CD4-positive, alpha-beta memory T cell (primary cell): ENCODE measurements at regions not wholly inside any gene's neighbourhood (a gene's known extent, or its start where the extent isn't known, plus 50 kb on each side); places are given as distances from the start of the nearest gene placed in this dataset.

Experiments used
- CTCF ChIA-PET: fragments of 350-600 bp; sonication (Branson Sonifier 250); formaldehyde crosslinking; loops from one replicate; lab custom pipeline; 2021; ENCODE audit warnings: inconsistent platforms; ENCODE audit not compliant: partially characterized antibody; lab: Charles Lee
- POLR2A ChIA-PET: fragments of 350-600 bp; sonication (Branson Sonifier 250); formaldehyde crosslinking; loops from one replicate; lab custom pipeline; 2021; ENCODE audit not compliant: partially characterized antibody; lab: Charles Lee
- DNase-seq, 5 donors: peaks; one replicate each; pipeline versions ENCODE4 v3.0.0 to v3.0.0-alpha.2; 2020 to 2022; ENCODE audit warnings: mixed read lengths in 1 of 5
- H3K27ac ChIP-seq: one replicate; pipeline ENCODE4 v1.7.0; 2013; ENCODE audit warnings: low read depth, low read length
- H3K27me3 ChIP-seq: 2 replicates; pipeline ENCODE4 v1.7.0; 2013; ENCODE audit warnings: mild to moderate bottlenecking, low read length, moderate library complexity; ENCODE audit not compliant: insufficient read depth
- H3K36me3 ChIP-seq: 2 replicates; pipeline ENCODE4 v1.7.0; 2013; ENCODE audit warnings: mild to moderate bottlenecking, low read length, moderate library complexity; ENCODE audit not compliant: insufficient read depth
- H3K4me1 ChIP-seq: 2 replicates; pipeline ENCODE4 v1.7.0; 2013; ENCODE audit warnings: mild to moderate bottlenecking, low read length, moderate library complexity; ENCODE audit not compliant: insufficient read depth
- H3K4me3 ChIP-seq, 2 donors: one replicate each; pipeline ENCODE4 v1.7.0; 2013; ENCODE audit warnings: low read length in 2 of 2, mild to moderate bottlenecking in 1 of 2
- H3K9me3 ChIP-seq, 2 donors: one replicate each; pipeline ENCODE4 v1.7.0; 2013; ENCODE audit warnings: low read length in 2 of 2, control low read depth in 1 of 2; ENCODE audit not compliant: control insufficient read depth in 1 of 2
- H3K27ac Mint-ChIP-seq, 7 donors: one replicate each; pipeline ENCODE4 v1.8.0; 2020 to 2021; ENCODE audit warnings: mixed read lengths in 7 of 7, mild to moderate bottlenecking in 6 of 7, inconsistent platforms in 3 of 7, moderate library complexity in 3 of 7
- H3K27me3 Mint-ChIP-seq, 2 donors: one replicate each; pipeline ENCODE4 v1.8.0; 2020 to 2021; ENCODE audit warnings: mixed read lengths in 2 of 2
- H3K36me3 Mint-ChIP-seq, 2 donors: one replicate each; pipeline ENCODE4 v1.8.0; 2020 to 2021; ENCODE audit warnings: mixed read lengths in 2 of 2, inconsistent platforms in 1 of 2, mild to moderate bottlenecking in 1 of 2
- H3K4me1 Mint-ChIP-seq, 4 donors: one replicate each; pipeline ENCODE4 v1.8.0; 2020 to 2021; ENCODE audit warnings: mixed read lengths in 4 of 4, mild to moderate bottlenecking in 1 of 4
- H3K4me3 Mint-ChIP-seq, 8 donors: one replicate each; pipeline ENCODE4 v1.8.0; 2020 to 2021; ENCODE audit warnings: mixed read lengths in 8 of 8, mild to moderate bottlenecking in 7 of 8, moderate library complexity in 6 of 8, inconsistent platforms in 3 of 8
- H3K9me3 Mint-ChIP-seq, 8 donors: one replicate each; pipeline ENCODE4 v1.8.0; 2020 to 2021; ENCODE audit warnings: mixed read lengths in 8 of 8, mild to moderate bottlenecking in 5 of 8, inconsistent platforms in 3 of 8, moderate library complexity in 1 of 8
- intact Hi-C: fragments of 100-400 bp; cut with micrococcal nuclease; formaldehyde crosslinking; loops from one replicate; pipeline ENCODE4 v1.15.1; 2023

DNA sequence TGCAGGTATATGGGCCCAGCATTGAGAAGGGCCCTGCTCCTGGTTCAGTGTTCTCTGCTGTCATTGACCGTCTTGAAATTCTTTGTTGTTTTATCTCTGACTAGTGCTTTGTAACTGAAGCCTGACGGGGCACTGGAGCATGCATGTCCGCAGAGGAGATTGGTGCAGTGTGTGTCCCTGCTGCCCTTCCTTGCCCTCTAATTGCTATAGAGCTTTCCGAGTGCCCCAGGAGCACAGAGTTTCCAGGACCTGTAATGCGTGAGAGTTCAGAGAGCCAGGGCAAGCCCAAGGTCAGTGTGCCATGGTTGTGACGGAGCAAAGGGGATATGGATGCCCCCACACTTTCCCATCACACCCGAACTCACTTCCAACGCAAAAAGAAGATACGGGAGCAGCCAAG lies 174.3 kb upstream of the UBE3A start:
- intact Hi-C loops = no loop called here
- Histone ChIP-seq H3K27me3 (no peaks in the 10 kb centered on the region), H3K36me3 (no peaks in the 10 kb centered on the region), H3K27ac (no peak overlapping the region), H3K4me1 (no peaks in the 10 kb centered on the region), H3K9me3 (no peaks in the 10 kb centered on the region), H3K4me3 (no peak overlapping the region)
- CTCF ChIA-PET = no interaction called here
- DNase-seq = no peak
- Mint-ChIP-seq H3K4me1 (no peaks in the 10 kb centered on the region), H3K36me3 (no peaks in the 10 kb centered on the region), H3K27me3 (no peaks in the 10 kb centered on the region), H3K9me3 (peaks cover 0 to 4% (median 0%) of the 10 kb centered on the region in 8 donors), H3K4me3 (no peak overlapping the region), H3K27ac (no peak overlapping the region)
- POLR2A ChIA-PET = no interaction called here

GRCh38 chr15:25611603-25612002 lies 172.8 kb upstream of the UBE3A start:
- Mint-ChIP-seq H3K4me1 (no peaks in the 10 kb centered on the region), H3K9me3 (peaks cover 0 to 4% (median 0%) of the 10 kb centered on the region in 8 donors), H3K27me3 (peaks cover 0 to 1% of the 10 kb centered on the region in 2 donors), H3K36me3 (no peaks in the 10 kb centered on the region), H3K27ac (no peak overlapping the region), H3K4me3 (no peak overlapping the region)
- H3K4me1 ChIP-seq = no peaks in the 10 kb centered on the region
- no peaks in the 10 kb centered on the region for H3K27me3 ChIP-seq
- CTCF ChIA-PET = no interaction called here
- DNase-seq = no peak
- H3K36me3 ChIP-seq = no peaks in the 10 kb centered on the region
- no peak overlapping the region for H3K4me3 ChIP-seq
- H3K9me3 ChIP-seq = no peaks in the 10 kb centered on the region
- POLR2A ChIA-PET = no interaction called here
- no peak overlapping the region for H3K27ac ChIP-seq
- intact Hi-C loops = no loop called here

- no peak for DNase-seq
Measured at GRCh38 chr15:25609371-25609770, 170.5 kb upstream of the UBE3A start.

DNA sequence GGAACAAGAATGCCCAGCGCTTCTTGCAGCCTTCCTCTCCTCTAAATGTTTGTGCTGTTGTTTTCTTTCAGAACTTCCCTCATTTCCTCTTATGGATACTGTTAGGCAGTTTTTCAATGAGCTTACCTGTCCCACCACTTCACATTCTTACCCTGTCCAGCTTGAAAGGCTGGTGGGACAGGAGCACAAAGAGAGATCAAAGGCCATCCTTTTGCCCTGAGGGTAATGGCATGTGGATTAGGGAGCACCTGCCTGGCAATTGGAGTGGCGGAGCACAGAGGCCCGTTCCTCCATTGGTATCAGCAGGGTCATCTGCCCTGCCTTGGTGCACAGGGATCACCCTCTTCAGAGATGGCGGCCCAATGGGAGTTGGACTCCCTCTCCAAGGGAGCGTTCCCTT lies 170.1 kb upstream of the UBE3A start:
- Histone ChIP-seq H3K4me3 (no peak overlapping the region), H3K27me3 (no peaks in the 10 kb centered on the region), H3K36me3 (no peaks in the 10 kb centered on the region), H3K4me1 (no peaks in the 10 kb centered on the region), H3K9me3 (no peaks in the 10 kb centered on the region), H3K27ac (no peak overlapping the region)
- Mint-ChIP-seq H3K27me3 (peaks cover 0 to 1% of the 10 kb centered on the region in 2 donors), H3K4me3 (no peak overlapping the region), H3K36me3 (no peaks in the 10 kb centered on the region), H3K9me3 (peaks cover 0 to 10% (median under 1%) of the 10 kb centered on the region in 8 donors), H3K4me1 (no peaks in the 10 kb centered on the region), H3K27ac (no peak overlapping the region)
- intact Hi-C loops = no loop called here
- POLR2A ChIA-PET = no interaction called here
- CTCF ChIA-PET = no interaction called here
- no peak for DNase-seq

More at GRCh38 chr15:25609371-25609770, 170.5 kb upstream of the UBE3A start:
- Mint-ChIP-seq H3K4me3 (no peak overlapping the region), H3K9me3 (peaks cover 0 to 6% (median 0%) of the 10 kb centered on the region in 8 donors), H3K27me3 (peaks cover 0 to 1% of the 10 kb centered on the region in 2 donors), H3K4me1 (no peaks in the 10 kb centered on the region), H3K27ac (no peak overlapping the region), H3K36me3 (no peaks in the 10 kb centered on the region)
- H3K4me1 ChIP-seq = no peaks in the 10 kb centered on the region
- no peak overlapping the region for H3K4me3 ChIP-seq
- intact Hi-C loops = no loop called here
- no peaks in the 10 kb centered on the region for H3K36me3 ChIP-seq
- H3K27me3 ChIP-seq = no peaks in the 10 kb centered on the region
- no peaks in the 10 kb centered on the region for H3K9me3 ChIP-seq
- H3K27ac ChIP-seq = no peak overlapping the region
- ChIA-PET CTCF (no interaction called here), POLR2A (no interaction called here)

GRCh38 chr15:25605151-25605550 lies 166.3 kb upstream of the UBE3A start:
- no peaks in the 10 kb centered on the region for H3K9me3 ChIP-seq
- intact Hi-C loops = no loop called here
- no peak overlapping the region for H3K4me3 ChIP-seq
- no peaks in the 10 kb centered on the region for H3K36me3 ChIP-seq
- H3K27ac ChIP-seq = no peak overlapping the region
- no peak for DNase-seq
- ChIA-PET POLR2A (no interaction called here), CTCF (no interaction called here)
- Mint-ChIP-seq H3K4me3 (no peak overlapping the region), H3K27ac (no peak overlapping the region), H3K9me3 (peaks cover 0 to 17% (median 4%) of the 10 kb centered on the region in 8 donors), H3K27me3 (peaks cover 0 to 1% of the 10 kb centered on the region in 2 donors), H3K36me3 (no peaks in the 10 kb centered on the region), H3K4me1 (no peaks in the 10 kb centered on the region)
- no peaks in the 10 kb centered on the region for H3K27me3 ChIP-seq
- no peaks in the 10 kb centered on the region for H3K4me1 ChIP-seq

GRCh38 chr15:25600751-25601150 lies 161.9 kb upstream of the UBE3A start:
- H3K4me3 Mint-ChIP-seq = no peak overlapping the region

GRCh38 chr15:25597571-25597970 lies 158.7 kb upstream of the UBE3A start:
- Histone ChIP-seq H3K36me3 (no peaks in the 10 kb centered on the region), H3K9me3 (no peaks in the 10 kb centered on the region), H3K4me3 (no peak overlapping the region), H3K4me1 (no peaks in the 10 kb centered on the region), H3K27ac (no peak overlapping the region), H3K27me3 (no peaks in the 10 kb centered on the region)
- H3K9me3 Mint-ChIP-seq = peaks cover 0 to 11% (median under 1%) of the 10 kb centered on the region in 8 donors
- H3K4me1 Mint-ChIP-seq = no peaks in the 10 kb centered on the region
- H3K36me3 Mint-ChIP-seq = peaks cover 0 to 1% of the 10 kb centered on the region in 2 donors
- no peak for DNase-seq
- ChIA-PET CTCF (no interaction called here), POLR2A (no interaction called here)
- no peak overlapping the region for H3K4me3 Mint-ChIP-seq
- peaks cover 1 to 2% of the 10 kb centered on the region in 2 donors for H3K27me3 Mint-ChIP-seq
- H3K27ac Mint-ChIP-seq = no peak overlapping the region
- intact Hi-C loops = no loop called here

More at GRCh38 chr15:25600751-25601150, 161.9 kb upstream of the UBE3A start:
- no peak for DNase-seq
- Histone ChIP-seq H3K27me3 (no peaks in the 10 kb centered on the region), H3K36me3 (no peaks in the 10 kb centered on the region), H3K27ac (no peak overlapping the region), H3K9me3 (no peaks in the 10 kb centered on the region), H3K4me3 (no peak overlapping the region), H3K4me1 (no peaks in the 10 kb centered on the region)
- no peak overlapping the region for H3K27ac Mint-ChIP-seq
- H3K27me3 Mint-ChIP-seq = peaks cover 1 to 2% of the 10 kb centered on the region in 2 donors
- ChIA-PET CTCF (no interaction called here), POLR2A (no interaction called here)
- intact Hi-C loops = no loop called here
- H3K4me1 Mint-ChIP-seq = no peaks in the 10 kb centered on the region
- peaks cover 0 to 1% of the 10 kb centered on the region in 2 donors for H3K36me3 Mint-ChIP-seq
- peaks cover 2 to 13% (median 7%) of the 10 kb centered on the region in 8 donors for H3K9me3 Mint-ChIP-seq
